SK-N-SH (cell line): ENCODE measurements at regions not wholly inside any gene's neighbourhood (a gene's known extent, or its start where the extent isn't known, plus 50 kb on each side); places are given as distances from the start of the nearest gene placed in this dataset.

Experiments
- CTCF ChIA-PET: fragments of 300-600, 350-600 bp; formaldehyde crosslinking; extraction: SDS; loops from one replicate; lab custom pipeline; 2021; lab: Yijun Ruan, JAX
- POLR2A ChIA-PET: fragments of 350-600 bp; sonication (Branson Sonifier 250); formaldehyde crosslinking; extraction: SDS; loops from one replicate; lab custom pipeline; 2020; ENCODE audit warnings: antibody characterized with exemption, inconsistent platforms; lab: Yijun Ruan, JAX
- DNase-seq: peaks from one replicate; pipeline ENCODE4 v3.0.0; 2012
- H2AFZ ChIP-seq: fragments of 200-600 bp; sonication (generic); 2 replicates; pipeline ENCODE4 v1.8.1; 2016; ENCODE audit warnings: antibody characterized with exemption, mild to moderate bottlenecking, low read depth
- H3F3A ChIP-seq: fragments of 200-600 bp; sonication (generic); replicated peaks from 2 replicates; pipeline ENCODE3; 2016; ENCODE audit warnings: antibody characterized with exemption, mild to moderate bottlenecking; ENCODE audit not compliant: insufficient read depth
- H3K27ac ChIP-seq, 2 experiments: fragments of 200-500 bp in 1 of 2; fragments of 200-600 bp in 1 of 2; sonication (Bioruptor generic) in 1 of 2; sonication (generic), shearing (Covaris generic) in 1 of 2; 2 replicates each; pipeline versions ENCODE4 v1.5.1 to v1.6.1; 2014 to 2016; ENCODE audit warnings: low read depth in 2 of 2, inconsistent platforms in 1 of 2, low read length in 1 of 2, mild to moderate bottlenecking in 1 of 2, mixed read lengths in 1 of 2
- H3K27me3 ChIP-seq: fragments of 200-600 bp; sonication (generic), shearing (Covaris generic); 2 replicates; pipeline ENCODE4 v1.6.1; 2016; ENCODE audit warnings: mixed run types; ENCODE audit not compliant: insufficient read depth
- H3K36me3 ChIP-seq, 2 experiments: fragments of 200-500 bp in 1 of 2; fragments of 200-600 bp in 1 of 2; sonication (Bioruptor generic) in 1 of 2; sonication (generic) in 1 of 2; replicated peaks in 1 of 2; 2 replicates each; pipeline versions ENCODE3 to v1.5.1; 2014 to 2016; ENCODE audit warnings: low read length in 1 of 2, mild to moderate bottlenecking in 1 of 2; ENCODE audit not compliant: insufficient read depth in 2 of 2, control insufficient read depth in 1 of 2
- H3K4me1 ChIP-seq, 2 experiments: fragments of 200-500 bp in 1 of 2; fragments of 200-600 bp in 1 of 2; sonication (Bioruptor generic) in 1 of 2; sonication (generic), shearing (Covaris generic) in 1 of 2; 2 replicates each; pipeline versions ENCODE4 v1.5.1 to v1.6.1; 2014 to 2016; ENCODE audit warnings: low read depth in 1 of 2, low read length in 1 of 2, mixed run types in 1 of 2; ENCODE audit not compliant: insufficient read depth in 2 of 2, control insufficient read depth in 1 of 2
- H3K4me2 ChIP-seq: fragments of 200-600 bp; sonication (generic), shearing (Covaris generic); 2 replicates; pipeline ENCODE4 v1.6.1; 2017; ENCODE audit warnings: mixed run types
- H3K4me3 ChIP-seq, 2 experiments: fragments of 200-500 bp in 1 of 2; fragments of 200-600 bp in 1 of 2; sonication (Bioruptor generic) in 1 of 2; sonication (generic), shearing (Covaris generic) in 1 of 2; 2 replicates each; pipeline versions ENCODE4 v1.5.1 to v1.8.1; 2014 to 2016; ENCODE audit warnings: low read depth in 2 of 2, inconsistent platforms in 1 of 2, low read length in 1 of 2, mild to moderate bottlenecking in 1 of 2, mixed read lengths in 1 of 2, moderate library complexity in 1 of 2
- H3K79me2 ChIP-seq: fragments of 200-600 bp; sonication (generic); 2 replicates; pipeline ENCODE4 v1.8.1; 2017; ENCODE audit warnings: mild to moderate bottlenecking; ENCODE audit not compliant: insufficient read depth
- H3K9ac ChIP-seq: fragments of 200-600 bp; sonication (generic); 2 replicates; pipeline ENCODE4 v1.6.1; 2017; ENCODE audit warnings: mixed run types
- H3K9me2 ChIP-seq: fragments of 200-600 bp; sonication (generic); 2 replicates; pipeline ENCODE4 v1.6.1; 2017; ENCODE audit warnings: mixed run types
- H3K9me3 ChIP-seq: fragments of 200-600 bp; sonication (generic); 2 replicates; pipeline ENCODE4 v1.6.1; 2017; ENCODE audit warnings: mixed run types, mild to moderate bottlenecking, moderate library complexity
- H4K20me1 ChIP-seq: fragments of 200-600 bp; sonication (generic); 2 replicates; pipeline ENCODE4 v1.6.1; 2017; ENCODE audit warnings: mild to moderate bottlenecking, mixed run types; ENCODE audit not compliant: insufficient read depth
- CTCF ChIP-seq: fragments of 200-600 bp; sonication (generic); IDR thresholded peaks from 2 replicates; pipeline ENCODE4 v1.6.1; 2017; ENCODE audit warnings: antibody characterized with exemption, mild to moderate bottlenecking, moderate library complexity
- ELF1 ChIP-seq: IDR thresholded peaks from 2 replicates; pipeline ENCODE4 v1.4.0; 2012
- EP300 ChIP-seq, 2 experiments: IDR thresholded peaks; 2 replicates each; pipeline versions ENCODE4 v1.4.0 to v1.6.1; 2012; ENCODE audit warnings: borderline replicate concordance in 1 of 2, low read depth in 1 of 2, low read length in 1 of 2
- FOSL2 ChIP-seq: IDR thresholded peaks from 2 replicates; pipeline ENCODE4 v1.4.0; 2012; ENCODE audit warnings: low read depth, mild to moderate bottlenecking, moderate library complexity, borderline replicate concordance
- FOXM1 ChIP-seq: IDR thresholded peaks from 2 replicates; pipeline ENCODE4 v1.4.0; 2012; ENCODE audit warnings: low read depth, mild to moderate bottlenecking
- IRF3 ChIP-seq: fragments of 150-350 bp; IDR thresholded peaks from 2 replicates; pipeline ENCODE4 v1.6.1; 2016; ENCODE audit warnings: mild to moderate bottlenecking, low read depth, low read length
- JUND ChIP-seq: IDR thresholded peaks from 2 replicates; pipeline ENCODE4 v1.4.0; 2012
- MAX ChIP-seq: IDR thresholded peaks from 2 replicates; pipeline ENCODE4 v1.4.0; 2012; ENCODE audit warnings: low read depth
- MEF2A ChIP-seq: IDR thresholded peaks from 2 replicates; pipeline ENCODE4 v1.4.0; 2012; ENCODE audit warnings: low read depth, borderline replicate concordance
- MXI1 ChIP-seq: IDR thresholded peaks from 2 replicates; pipeline ENCODE4 v1.6.1; 2012; ENCODE audit warnings: mild to moderate bottlenecking, low read depth, low read length, improper control_type of control experiment
- NFIC ChIP-seq: IDR thresholded peaks from 2 replicates; pipeline ENCODE4 v1.4.0; 2012; ENCODE audit warnings: borderline replicate concordance
- NRF1 ChIP-seq: IDR thresholded peaks from 2 replicates; pipeline ENCODE4 v1.6.1; 2012; ENCODE audit warnings: low read depth, mild to moderate bottlenecking, low read length
- PBX3 ChIP-seq: IDR thresholded peaks from 2 replicates; pipeline ENCODE4; 2012
- RCOR1 ChIP-seq: fragments of 150-350 bp; IDR thresholded peaks from 2 replicates; pipeline ENCODE4 v1.6.1; 2017; ENCODE audit warnings: antibody characterized with exemption, low read length
- SMC3 ChIP-seq: IDR thresholded peaks from 2 replicates; pipeline ENCODE4 v1.6.1; 2012; ENCODE audit warnings: low read depth, low read length, improper control_type of control experiment
- TCF12 ChIP-seq: IDR thresholded peaks from 2 replicates; pipeline ENCODE4 v1.4.0; 2012
- TEAD4 ChIP-seq: IDR thresholded peaks from 2 replicates; pipeline ENCODE4 v1.4.0; 2012; ENCODE audit warnings: mild to moderate bottlenecking, borderline replicate concordance; ENCODE audit not compliant: insufficient read depth
- YY1 ChIP-seq: IDR thresholded peaks from 2 replicates; pipeline ENCODE4 v1.4.0; 2012; ENCODE audit warnings: low read depth, mild to moderate bottlenecking
- WGBS: methylation state at CpG from one replicate; pipeline ENCODE4 v1.1.6; 2017; ENCODE audit warnings: low lambda C conversion rate; 5-methylcytosine and 5-hydroxymethylcytosine counted together

- TF ChIP-seq IRF3 (no peak), TEAD4 (no peak), MAX (no peak)
These were observed 302.2 kb downstream of the AASDHPPT start (continued) for GRCh38 chr11:106379712-106380111.

- Histone ChIP-seq H3K9me2 (no peaks in the 10 kb centered on the region), H3K9me3 (no peaks in the 10 kb centered on the region), H3K9ac (no peak overlapping the region), H3K79me2 (no peaks in the 10 kb centered on the region), H4K20me1 (no peaks in the 10 kb centered on the region), H2AFZ (no peak overlapping the region), H3K4me1 (no peaks in the 10 kb centered on the region), H3F3A (no peaks in the 10 kb centered on the region), H3K27me3 (no peaks in the 10 kb centered on the region), H3K4me3 (no peak overlapping the region), H3K4me2 (no peak overlapping the region), H3K36me3 (no peaks in the 10 kb centered on the region), H3K27ac (no peak overlapping the region)
- ChIA-PET CTCF (no interaction called here), POLR2A (no interaction called here)
- WGBS = 69% methylated on average over 3 of the region's 3 CpGs
- TF ChIP-seq RCOR1 (no peak), PBX3 (peak; percentile 19; the same call in 1 of the 2 replicates), MEF2A (no peak), NRF1 (no peak), YY1 (no peak), TCF12 (no peak)
- no peak for DNase-seq
These were observed 304.4 kb downstream of the AASDHPPT start for GRCh38 chr11:106381895-106382294.

GRCh38 chr11:106384429-106384828 is 307.0 kb downstream of the AASDHPPT start:
- POLR2A ChIA-PET = no interaction called here
- Histone ChIP-seq H3K4me1 (peaks cover 0 to 5% of the 10 kb centered on the region in 2 experiments; a peak in 1 of 4 replicates), H2AFZ (peak overlapping the region; percentile 58; the same call in 1 of the 2 replicates), H4K20me1 (no peaks in the 10 kb centered on the region), H3K27ac (peak overlapping the region in 1 of 2 experiments; percentile 36; a peak in 2 of 4 replicates), H3K36me3 (no peaks in the 10 kb centered on the region), H3K27me3 (no peaks in the 10 kb centered on the region), H3F3A (peaks cover 6% of the 10 kb centered on the region), H3K4me2 (peak overlapping the region; percentile 20; the same call in 1 of the 2 replicates), H3K4me3 (no peak overlapping the region), H3K9me2 (no peaks in the 10 kb centered on the region), H3K9me3 (no peaks in the 10 kb centered on the region), H3K79me2 (no peaks in the 10 kb centered on the region), H3K9ac (no peak overlapping the region; the same call in 1 of the 2 replicates)
- WGBS = 13% methylated on average over 2 of the region's 2 CpGs
- CTCF ChIA-PET = no interaction called here
- TF ChIP-seq FOXM1 = no peak
- TF ChIP-seq CTCF = no peak
- TF ChIP-seq TCF12 = peak; percentile 63; the same call in 1 of the 2 replicates
- TF ChIP-seq NFIC = peak; percentile 40; the same call in 1 of the 2 replicates
- peak; percentile 43; the same call in 1 of the 2 replicates for TF ChIP-seq ELF1
- no peak for TF ChIP-seq SMC3
- 0 out of 2 replicates have a peak, but pooled peaks have one; percentile 28 for TF ChIP-seq MAX
- peak; percentile 79 for TF ChIP-seq PBX3
- TF ChIP-seq JUND = peak; percentile 64
- no peak for TF ChIP-seq MXI1
- 0 out of 2 replicates have a peak, but pooled peaks have one; percentile 5 for TF ChIP-seq FOSL2
- peak in 1 of 2 experiments; percentile 78; a peak in 2 of 4 replicates for TF ChIP-seq EP300 (IDR thresholded peaks at IDR 0.05; ENCODE audit: borderline replicate concordance in 1 of 2, low read depth in 1 of 2, low read length in 1 of 2)
- DNase-seq = no peak
